ENCODE measurements at regions not wholly inside any gene's neighbourhood (a gene's known extent, or its start where the extent isn't known, plus 50 kb on each side); places are given as distances from the start of the nearest gene placed in this dataset.

GRCh38 chr15:46120713-46121112 lies 485.9 kb downstream of the SQOR start:
- TF ChIP-seq MYC (IDR thresholded peaks at IDR 0.05; ENCODE audit: low read depth, low read length) = no peak
- no peak for TF ChIP-seq POLR2A (IDR thresholded peaks at IDR 0.05; ENCODE audit: extremely low read depth, insufficient read length)
- TF ChIP-seq CTCF (IDR thresholded peaks at IDR 0.05; ENCODE audit: low read depth, low read length) = no peak
- TF ChIP-seq, protein P1, sequence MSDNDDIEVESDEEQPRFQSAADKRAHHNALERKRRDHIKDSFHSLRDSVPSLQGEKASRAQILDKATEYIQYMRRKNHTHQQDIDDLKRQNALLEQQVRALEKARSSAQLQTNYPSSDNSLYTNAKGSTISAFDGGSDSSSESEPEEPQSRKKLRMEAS (IDR thresholded peaks at IDR 0.05; ENCODE audit: low read depth, low read length) = no peak
- DNase-seq (ENCODE audit: low read depth) = no peak
- H3K4me3 ChIP-seq (ENCODE audit: low read depth, low read length) = no peak overlapping the region

- DNase-seq (ENCODE audit: low read depth) = no peak
- no peak overlapping the region for H3K4me3 ChIP-seq (ENCODE audit: low read depth, low read length)
- TF ChIP-seq, protein P1 (IDR thresholded peaks at IDR 0.05; ENCODE audit: low read depth, low read length) = no peak
- no peak for TF ChIP-seq MYC (IDR thresholded peaks at IDR 0.05; ENCODE audit: low read depth, low read length)
- no peak for TF ChIP-seq CTCF (IDR thresholded peaks at IDR 0.05; ENCODE audit: low read depth, low read length)
Observed at GRCh38 chr15:46121441-46121840, 486.6 kb downstream of the SQOR start.

- TF ChIP-seq MYC (IDR thresholded peaks at IDR 0.05; ENCODE audit: low read depth, low read length) (no peak), CTCF (IDR thresholded peaks at IDR 0.05; ENCODE audit: low read depth, low read length) (no peak), POLR2A (IDR thresholded peaks at IDR 0.05; ENCODE audit: extremely low read depth, insufficient read length) (no peak)
- TF ChIP-seq, protein P1 (IDR thresholded peaks at IDR 0.05; ENCODE audit: low read depth, low read length) = no peak
- no peak overlapping the region for H3K4me3 ChIP-seq (ENCODE audit: low read depth, low read length)
- DNase-seq (ENCODE audit: low read depth) = no peak
Observed at GRCh38 chr15:46126581-46126980, 491.8 kb downstream of the SQOR start.

GRCh38 chr15:46127361-46127874 lies 492.6 kb downstream of the SQOR start:
- no peak overlapping the region for H3K4me3 ChIP-seq (ENCODE audit: low read depth, low read length)
- DNase-seq (ENCODE audit: low read depth) = no peak
- TF ChIP-seq CTCF (IDR thresholded peaks at IDR 0.05; ENCODE audit: low read depth, low read length) (no peak), POLR2A (IDR thresholded peaks at IDR 0.05; ENCODE audit: extremely low read depth, insufficient read length) (no peak), MYC (IDR thresholded peaks at IDR 0.05; ENCODE audit: low read depth, low read length) (no peak)
- TF ChIP-seq, protein P1 (IDR thresholded peaks at IDR 0.05; ENCODE audit: low read depth, low read length) = no peak

- no peak for DNase-seq (ENCODE audit: low read depth)
- TF ChIP-seq MYC (IDR thresholded peaks at IDR 0.05; ENCODE audit: low read depth, low read length) (no peak), POLR2A (IDR thresholded peaks at IDR 0.05; ENCODE audit: extremely low read depth, insufficient read length) (no peak), CTCF (IDR thresholded peaks at IDR 0.05; ENCODE audit: low read depth, low read length) (no peak)
- TF ChIP-seq, protein P1 (IDR thresholded peaks at IDR 0.05; ENCODE audit: low read depth, low read length) = no peak
- H3K4me3 ChIP-seq (ENCODE audit: low read depth, low read length) = no peak overlapping the region
Observed at GRCh38 chr15:46129145-46129544, 494.3 kb downstream of the SQOR start.
